Endothelial cell (in vitro differentiated cells): ENCODE measurements at regions not wholly inside any gene's neighbourhood (a gene's known extent, or its start where the extent isn't known, plus 50 kb on each side); places are given as distances from the start of the nearest gene placed in this dataset.

ENCODE experiments used
- DNase-seq: peaks from one replicate; pipeline ENCODE4 v3.0.0; 2021; ENCODE audit warnings: low spot score
- H3K27ac Mint-ChIP-seq: one replicate; pipeline ENCODE4 v1.8.0; 2021; ENCODE audit warnings: mixed read lengths, inconsistent platforms; ENCODE audit not compliant: unreplicated experiment
- H3K27me3 Mint-ChIP-seq: one replicate; pipeline ENCODE4 v1.8.0; 2021; ENCODE audit warnings: mild to moderate bottlenecking, moderate library complexity, mixed read lengths, inconsistent platforms; ENCODE audit not compliant: unreplicated experiment
- H3K36me3 Mint-ChIP-seq: one replicate; pipeline ENCODE4 v1.8.0; 2021; ENCODE audit warnings: mild to moderate bottlenecking, low read depth, mixed read lengths, inconsistent platforms; ENCODE audit not compliant: unreplicated experiment
- H3K4me1 Mint-ChIP-seq: one replicate; pipeline ENCODE4 v1.8.0; 2021; ENCODE audit warnings: mild to moderate bottlenecking, mixed read lengths, inconsistent platforms; ENCODE audit not compliant: unreplicated experiment
- H3K4me3 Mint-ChIP-seq: one replicate; pipeline ENCODE4 v1.8.0; 2021; ENCODE audit warnings: mild to moderate bottlenecking, mixed read lengths, inconsistent platforms; ENCODE audit not compliant: unreplicated experiment
- H3K9me3 Mint-ChIP-seq: one replicate; pipeline ENCODE4 v1.8.0; 2021; ENCODE audit warnings: mixed read lengths, inconsistent platforms; ENCODE audit not compliant: unreplicated experiment
- TF ChIP-seq, protein P1 (sequence below): fragments of 200-600 bp; sonication (generic); IDR thresholded peaks from one replicate; pipeline ENCODE4 v1.5.0; 2021; ENCODE audit warnings: antibody characterized with exemption; ENCODE audit not compliant: unreplicated experiment

DNA sequence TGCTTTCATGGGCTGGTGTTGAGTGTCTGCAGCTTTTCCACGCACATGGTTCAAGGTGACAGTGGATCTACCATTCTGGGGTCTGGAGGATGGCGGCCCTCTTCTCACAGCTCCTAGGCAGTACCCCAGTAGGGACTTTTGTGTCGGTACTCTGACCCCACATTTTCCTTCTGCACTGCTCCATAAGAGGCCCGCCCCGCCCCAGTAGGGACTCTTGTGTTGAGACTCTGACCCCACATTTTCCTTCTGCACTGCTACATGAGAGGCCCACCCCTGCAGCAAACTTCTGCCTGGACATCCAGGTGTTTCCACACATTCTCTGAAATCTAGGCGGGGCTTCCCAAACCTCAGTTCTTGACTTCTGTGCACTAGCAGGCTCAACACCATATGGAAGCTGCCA, 383.4 kb upstream of the MEIS2 start:
- Mint-ChIP-seq H3K9me3 (no peaks in the 10 kb centered on the region), H3K27ac (no peak overlapping the region), H3K4me1 (no peaks in the 10 kb centered on the region), H3K27me3 (peaks cover 4% of the 10 kb centered on the region), H3K4me3 (no peak overlapping the region), H3K36me3 (peaks cover 7% of the 10 kb centered on the region)
- TF ChIP-seq, protein P1, sequence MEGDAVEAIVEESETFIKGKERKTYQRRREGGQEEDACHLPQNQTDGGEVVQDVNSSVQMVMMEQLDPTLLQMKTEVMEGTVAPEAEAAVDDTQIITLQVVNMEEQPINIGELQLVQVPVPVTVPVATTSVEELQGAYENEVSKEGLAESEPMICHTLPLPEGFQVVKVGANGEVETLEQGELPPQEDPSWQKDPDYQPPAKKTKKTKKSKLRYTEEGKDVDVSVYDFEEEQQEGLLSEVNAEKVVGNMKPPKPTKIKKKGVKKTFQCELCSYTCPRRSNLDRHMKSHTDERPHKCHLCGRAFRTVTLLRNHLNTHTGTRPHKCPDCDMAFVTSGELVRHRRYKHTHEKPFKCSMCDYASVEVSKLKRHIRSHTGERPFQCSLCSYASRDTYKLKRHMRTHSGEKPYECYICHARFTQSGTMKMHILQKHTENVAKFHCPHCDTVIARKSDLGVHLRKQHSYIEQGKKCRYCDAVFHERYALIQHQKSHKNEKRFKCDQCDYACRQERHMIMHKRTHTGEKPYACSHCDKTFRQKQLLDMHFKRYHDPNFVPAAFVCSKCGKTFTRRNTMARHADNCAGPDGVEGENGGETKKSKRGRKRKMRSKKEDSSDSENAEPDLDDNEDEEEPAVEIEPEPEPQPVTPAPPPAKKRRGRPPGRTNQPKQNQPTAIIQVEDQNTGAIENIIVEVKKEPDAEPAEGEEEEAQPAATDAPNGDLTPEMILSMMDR: no peak
- no peak for DNase-seq

DNA sequence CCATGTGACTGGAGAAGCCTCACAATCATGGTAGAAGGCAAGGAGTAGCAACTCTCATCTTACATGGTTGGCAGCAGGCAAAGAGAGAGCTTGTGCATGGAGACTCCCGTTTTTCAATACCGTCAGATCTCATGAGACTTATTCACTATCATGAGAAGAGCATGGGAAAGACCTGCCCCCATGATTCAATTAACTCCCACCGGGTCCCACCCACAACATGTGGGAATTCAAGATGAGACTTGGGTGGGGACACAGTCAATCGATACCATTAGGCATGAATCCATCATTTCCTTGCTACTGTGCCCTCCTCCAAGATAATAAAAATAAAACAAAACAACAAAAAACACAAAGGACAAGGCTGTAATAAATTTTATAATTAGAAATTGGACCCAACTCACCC, 384.7 kb upstream of the MEIS2 start:
- peaks cover 4% of the 10 kb centered on the region for H3K27me3 Mint-ChIP-seq
- H3K4me3 Mint-ChIP-seq: no peak overlapping the region
- H3K36me3 Mint-ChIP-seq: peaks cover 7% of the 10 kb centered on the region

DNA sequence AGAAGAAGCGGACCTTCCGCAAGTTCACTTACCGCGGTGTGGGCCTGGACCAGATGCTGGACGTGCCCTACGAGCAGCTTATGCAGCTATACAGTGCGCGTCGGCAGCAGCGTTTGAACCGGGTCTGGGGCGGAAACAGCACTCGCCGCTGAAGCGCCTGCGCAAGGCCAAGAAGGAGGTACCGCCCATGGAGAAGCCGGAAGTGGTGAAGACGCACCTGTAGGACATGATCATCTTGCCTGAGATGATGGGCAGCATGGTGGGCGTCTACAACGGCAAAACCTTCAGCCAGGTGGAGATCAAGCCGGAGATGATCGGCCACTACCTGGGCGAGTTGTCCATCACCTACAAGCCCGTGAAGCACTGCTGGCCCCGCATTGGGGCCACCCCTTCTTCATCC, 390.4 kb upstream of the MEIS2 start:
- Mint-ChIP-seq H3K4me3 (no peak overlapping the region), H3K27me3 (no peaks in the 10 kb centered on the region), H3K9me3 (peaks cover 6% of the 10 kb centered on the region), H3K27ac (no peak overlapping the region), H3K36me3 (no peaks in the 10 kb centered on the region), H3K4me1 (no peaks in the 10 kb centered on the region)
- TF ChIP-seq, protein P1: no peak
- no peak for DNase-seq

More for the DNA sequence above, 384.7 kb upstream of the MEIS2 start:
- no peaks in the 10 kb centered on the region for H3K4me1 Mint-ChIP-seq
- TF ChIP-seq, protein P1: no peak
- no peak overlapping the region for H3K27ac Mint-ChIP-seq
- H3K9me3 Mint-ChIP-seq: peaks cover under 1% of the 10 kb centered on the region
- no peak for DNase-seq

DNA sequence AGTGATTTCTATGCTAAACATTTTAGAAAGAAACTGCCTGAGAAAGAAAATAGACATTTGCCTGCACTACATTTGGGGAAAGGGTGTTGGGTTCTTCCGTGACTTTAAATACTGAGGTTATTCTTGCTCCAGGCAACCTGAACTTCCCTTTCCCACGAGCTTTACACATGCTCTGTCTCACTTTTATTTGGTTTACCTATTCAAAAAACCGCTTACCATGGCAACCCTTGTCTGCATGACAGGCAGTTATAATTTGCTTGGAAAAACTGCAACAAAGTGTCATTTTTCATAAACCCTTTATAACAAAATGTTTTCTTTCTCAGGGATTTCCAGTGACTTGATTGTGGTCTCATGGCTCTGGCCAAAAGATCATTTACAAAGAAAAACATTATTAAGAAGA, 416.3 kb upstream of the MEIS2 start:
- Mint-ChIP-seq H3K9me3 (no peaks in the 10 kb centered on the region), H3K4me1 (no peaks in the 10 kb centered on the region), H3K27me3 (peaks cover 2% of the 10 kb centered on the region), H3K36me3 (no peaks in the 10 kb centered on the region), H3K27ac (no peak overlapping the region), H3K4me3 (no peak overlapping the region)
- no peak for DNase-seq
- TF ChIP-seq, protein P1: no peak

DNA sequence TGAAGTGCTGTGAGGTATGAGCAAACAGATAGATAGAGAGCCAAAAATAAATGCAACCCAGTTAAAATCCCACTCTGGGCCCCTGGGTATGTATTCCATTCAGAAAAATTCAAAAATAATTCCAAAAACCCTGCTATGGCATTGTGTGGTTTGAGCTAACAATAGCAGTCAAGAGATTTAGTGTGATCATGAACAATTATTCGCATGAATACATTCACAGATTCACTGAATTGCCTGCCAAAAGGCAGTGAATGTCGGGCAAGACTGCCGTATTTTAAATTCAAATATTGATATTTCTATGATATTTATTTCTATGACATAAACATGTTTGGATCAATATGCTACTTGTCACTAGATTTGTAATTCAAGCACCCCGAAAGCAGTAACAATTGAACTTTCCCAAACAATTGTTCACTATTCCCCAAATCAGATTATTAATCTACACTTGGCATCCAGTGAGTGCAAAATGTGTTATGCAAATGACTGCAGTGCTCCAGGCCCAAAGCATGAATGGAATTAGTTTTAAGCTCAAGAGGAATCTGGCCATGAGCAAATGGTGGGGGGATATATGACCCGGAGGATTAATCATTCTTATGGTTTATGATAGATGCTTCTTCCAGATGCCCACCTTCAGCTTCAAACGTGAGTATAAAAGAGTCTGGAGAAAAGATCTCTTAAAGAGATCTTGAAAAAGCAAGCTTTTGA, 417.0 kb upstream of the MEIS2 start:
- H3K36me3 Mint-ChIP-seq: no peaks in the 10 kb centered on the region
- H3K4me1 Mint-ChIP-seq: no peaks in the 10 kb centered on the region
- H3K27ac Mint-ChIP-seq: no peak overlapping the region
- H3K9me3 Mint-ChIP-seq: no peaks in the 10 kb centered on the region
- no peak overlapping the region for H3K4me3 Mint-ChIP-seq
- H3K27me3 Mint-ChIP-seq: peaks cover 2% of the 10 kb centered on the region
- TF ChIP-seq, protein P1: no peak
- no peak for DNase-seq
